NB4 (cell line): ENCODE measurements at regions not wholly inside any gene's neighbourhood (a gene's known extent, or its start where the extent isn't known, plus 50 kb on each side); places are given as distances from the start of the nearest gene placed in this dataset.
A peak's percentile ranks its signal among the peaks of the same experiment; 100 is the strongest.

Experiments used
- DNase-seq: peaks from one replicate; pipeline ENCODE4 v3.0.0; 2010; ENCODE audit warnings: low read depth
- H3K4me3 ChIP-seq: one replicate; pipeline ENCODE4 v1.5.1; 2011; ENCODE audit warnings: mild to moderate bottlenecking, low read depth, low read length, moderate library complexity
- MYC ChIP-seq: IDR thresholded peaks from 2 replicates; pipeline ENCODE4 v1.6.1; 2011; ENCODE audit warnings: low read depth, low read length
- POLR2A ChIP-seq: IDR thresholded peaks from 2 replicates; pipeline ENCODE4 v1.6.1; 2011; ENCODE audit warnings: mild to moderate bottlenecking; ENCODE audit not compliant: insufficient read length; ENCODE audit errors: extremely low read depth
- TF ChIP-seq, protein P1 (sequence below): IDR thresholded peaks from 2 replicates; pipeline ENCODE4 v1.6.1; 2011; ENCODE audit warnings: low read depth, low read length
- TF ChIP-seq, protein P2 (sequence below): IDR thresholded peaks from one replicate; pipeline ENCODE4 v1.5.1; 2012; ENCODE audit warnings: low read depth, low read length

DNA sequence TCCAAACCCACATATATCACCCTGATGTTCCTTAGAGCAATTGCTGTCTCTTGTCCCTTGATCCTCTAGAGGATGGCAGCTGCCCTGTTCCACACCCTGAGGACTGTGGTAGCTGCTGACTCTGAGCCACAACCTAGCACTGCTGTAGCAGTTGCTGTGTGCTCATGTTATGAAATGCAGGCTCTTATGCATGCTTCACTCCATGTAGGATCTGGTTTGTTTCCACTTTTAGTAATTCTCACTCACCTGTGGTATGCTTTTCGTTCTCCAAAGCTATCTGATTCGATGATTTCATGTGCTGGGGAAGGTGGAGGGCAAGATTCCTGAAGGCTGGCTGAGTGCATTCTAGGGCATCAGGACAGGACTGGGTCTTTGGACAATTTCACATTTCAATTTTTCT is 649.0 kb upstream of the RAB6C start:
- no peak overlapping the region for H3K4me3 ChIP-seq
- DNase-seq: no peak
- TF ChIP-seq POLR2A (no peak), MYC (no peak)
- TF ChIP-seq, protein P1, sequence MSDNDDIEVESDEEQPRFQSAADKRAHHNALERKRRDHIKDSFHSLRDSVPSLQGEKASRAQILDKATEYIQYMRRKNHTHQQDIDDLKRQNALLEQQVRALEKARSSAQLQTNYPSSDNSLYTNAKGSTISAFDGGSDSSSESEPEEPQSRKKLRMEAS: no peak
- TF ChIP-seq, protein P2, sequence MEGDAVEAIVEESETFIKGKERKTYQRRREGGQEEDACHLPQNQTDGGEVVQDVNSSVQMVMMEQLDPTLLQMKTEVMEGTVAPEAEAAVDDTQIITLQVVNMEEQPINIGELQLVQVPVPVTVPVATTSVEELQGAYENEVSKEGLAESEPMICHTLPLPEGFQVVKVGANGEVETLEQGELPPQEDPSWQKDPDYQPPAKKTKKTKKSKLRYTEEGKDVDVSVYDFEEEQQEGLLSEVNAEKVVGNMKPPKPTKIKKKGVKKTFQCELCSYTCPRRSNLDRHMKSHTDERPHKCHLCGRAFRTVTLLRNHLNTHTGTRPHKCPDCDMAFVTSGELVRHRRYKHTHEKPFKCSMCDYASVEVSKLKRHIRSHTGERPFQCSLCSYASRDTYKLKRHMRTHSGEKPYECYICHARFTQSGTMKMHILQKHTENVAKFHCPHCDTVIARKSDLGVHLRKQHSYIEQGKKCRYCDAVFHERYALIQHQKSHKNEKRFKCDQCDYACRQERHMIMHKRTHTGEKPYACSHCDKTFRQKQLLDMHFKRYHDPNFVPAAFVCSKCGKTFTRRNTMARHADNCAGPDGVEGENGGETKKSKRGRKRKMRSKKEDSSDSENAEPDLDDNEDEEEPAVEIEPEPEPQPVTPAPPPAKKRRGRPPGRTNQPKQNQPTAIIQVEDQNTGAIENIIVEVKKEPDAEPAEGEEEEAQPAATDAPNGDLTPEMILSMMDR: no peak

DNA sequence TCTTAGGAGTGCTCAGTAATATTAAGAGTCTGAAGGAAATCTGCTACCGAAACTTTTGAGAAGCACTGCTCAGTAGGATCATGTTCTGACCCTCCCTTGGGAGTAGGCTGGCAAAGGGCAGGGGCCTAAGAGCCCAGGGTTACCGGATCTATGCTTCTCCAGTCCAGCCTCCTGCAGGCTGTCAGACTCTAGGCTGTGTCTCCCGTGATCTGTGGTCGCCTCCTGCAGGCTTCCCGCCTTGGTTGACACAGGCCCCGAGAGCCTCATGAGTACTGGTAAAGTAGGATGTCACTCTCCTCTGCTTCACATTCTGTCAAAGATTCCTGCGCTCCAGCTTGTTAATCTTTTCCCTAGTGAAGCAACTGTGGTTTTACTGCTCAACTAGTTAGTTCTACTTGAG is 647.8 kb upstream of the RAB6C start:
- DNase-seq: peak; percentile 28
- TF ChIP-seq POLR2A (no peak), MYC (no peak)
- TF ChIP-seq, protein P2: no peak
- TF ChIP-seq, protein P1: no peak
- no peak overlapping the region for H3K4me3 ChIP-seq

DNA sequence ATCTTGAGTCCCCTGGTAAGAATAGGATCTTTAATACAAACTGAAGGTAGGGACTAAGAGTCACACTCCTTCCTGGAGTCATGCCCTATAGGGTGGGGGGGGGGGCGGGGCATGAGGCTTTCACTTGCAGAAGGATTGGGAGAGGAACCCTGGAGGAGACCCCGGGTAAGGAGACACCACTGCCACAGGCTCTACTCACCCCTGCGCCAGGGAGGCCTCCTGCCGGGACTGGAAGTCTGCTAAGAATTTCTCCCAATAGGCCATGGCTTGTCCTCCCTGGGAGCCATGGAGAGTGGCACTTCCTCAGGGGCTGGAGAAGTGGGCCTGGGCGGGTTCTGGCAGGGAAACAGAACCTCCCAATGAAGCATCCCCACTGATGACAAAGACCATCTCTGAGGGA is 645.3 kb upstream of the RAB6C start:
- TF ChIP-seq, protein P2: no peak
- TF ChIP-seq POLR2A (no peak), MYC (no peak)
- TF ChIP-seq, protein P1: no peak
- H3K4me3 ChIP-seq: no peak overlapping the region

DNA sequence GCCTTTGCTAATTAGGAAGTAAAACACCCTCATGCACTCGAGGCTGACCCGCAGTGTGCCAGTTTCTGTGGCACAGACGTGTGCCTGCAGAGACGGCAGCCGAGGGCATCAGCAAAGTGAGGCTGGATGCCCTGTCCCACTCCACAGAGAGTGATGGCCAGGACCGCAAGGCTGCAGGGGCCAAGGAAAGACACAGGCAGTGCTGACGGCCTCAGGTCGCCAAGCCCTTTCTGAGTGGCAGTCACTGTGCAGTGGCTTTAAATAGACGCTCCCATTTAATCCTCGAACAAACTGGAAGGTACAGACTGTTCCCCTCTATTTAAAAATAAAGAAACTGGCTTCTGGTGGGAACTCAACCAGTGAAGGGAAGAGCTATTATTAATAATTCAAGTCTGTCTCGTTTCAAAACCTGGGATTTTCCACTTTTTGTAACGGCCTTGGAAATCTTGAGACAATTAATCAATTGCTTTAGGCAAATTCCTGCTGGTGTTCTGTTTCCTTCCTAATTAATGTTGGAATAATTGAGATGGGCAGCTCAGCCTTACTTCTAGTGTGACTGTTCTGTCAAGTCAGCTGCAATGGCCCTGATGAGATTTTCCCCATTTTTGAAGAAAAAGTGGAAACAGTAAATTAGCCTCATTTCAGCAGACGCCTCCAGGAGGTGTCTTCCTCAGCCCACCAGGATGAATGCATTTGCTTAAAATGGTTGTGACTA is 644.6 kb upstream of the RAB6C start:
- no peak for DNase-seq
- H3K4me3 ChIP-seq: no peak overlapping the region
- TF ChIP-seq, protein P2: no peak
- no peak for TF ChIP-seq MYC

More for the DNA sequence above, 645.3 kb upstream of the RAB6C start:
- DNase-seq: no peak

DNA sequence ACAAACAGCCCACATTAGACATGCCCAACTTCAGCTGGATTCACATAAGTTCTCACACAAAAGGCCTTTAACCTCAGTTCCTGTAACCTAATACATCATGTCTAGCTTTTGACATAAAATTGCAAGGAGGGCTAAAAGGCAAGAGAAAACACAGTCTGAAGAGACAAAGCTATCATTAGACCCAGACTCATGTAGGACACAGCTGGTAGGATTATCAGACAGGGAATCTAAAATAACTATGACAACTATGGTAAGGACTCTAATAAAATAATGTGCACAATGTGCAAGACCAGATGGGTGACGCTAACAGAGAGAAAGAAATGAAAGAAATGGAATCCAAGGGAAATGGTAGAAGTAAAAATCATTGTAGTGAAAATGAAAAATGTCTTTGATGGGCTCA is 643.2 kb upstream of the RAB6C start:
- DNase-seq: no peak
- H3K4me3 ChIP-seq: no peak overlapping the region
- no peak for TF ChIP-seq MYC
- TF ChIP-seq, protein P1: no peak
- TF ChIP-seq POLR2A: no peak
- TF ChIP-seq, protein P2: no peak
